ENCODE measurements at regions not wholly inside any gene's neighbourhood (a gene's known extent, or its start where the extent isn't known, plus 50 kb on each side); places are given as distances from the start of the nearest gene placed in this dataset.

GRCh38 chr11:115765803-115766239 is 261.6 kb upstream of the CADM1 start:
- TF ChIP-seq CTCF (IDR thresholded peaks at IDR 0.05) (no peak), EZH2 (IDR thresholded peaks at IDR 0.05) (no peak)
